Mesothelial cell of epicardium (in vitro differentiated cells): ENCODE measurements at regions not wholly inside any gene's neighbourhood (a gene's known extent, or its start where the extent isn't known, plus 50 kb on each side); places are given as distances from the start of the nearest gene placed in this dataset.

Experiments used
- DNase-seq, 2 experiments: peaks; one replicate each; pipeline ENCODE4 v3.0.0; 2021; ENCODE audit warnings: low spot score in 2 of 2; ENCODE audit not compliant: unreplicated experiment in 2 of 2
- H3K27ac Mint-ChIP-seq: 2 replicates; pipeline ENCODE4 v1.8.0; 2021; ENCODE audit warnings: mixed read lengths
- H3K27me3 Mint-ChIP-seq: 2 replicates; pipeline ENCODE4 v1.8.0; 2021; ENCODE audit warnings: low read depth, mixed read lengths
- H3K36me3 Mint-ChIP-seq: 2 replicates; pipeline ENCODE4 v1.8.0; 2021; ENCODE audit warnings: mixed read lengths
- H3K4me1 Mint-ChIP-seq: 2 replicates; pipeline ENCODE4 v1.8.0; 2021; ENCODE audit warnings: mixed read lengths
- H3K4me3 Mint-ChIP-seq: 2 replicates; pipeline ENCODE4 v1.8.0; 2021; ENCODE audit warnings: mild to moderate bottlenecking, moderate library complexity, mixed read lengths
- H3K9me3 Mint-ChIP-seq: 2 replicates; pipeline ENCODE4 v1.8.0; 2021; ENCODE audit warnings: mixed read lengths
- CTCF ChIP-seq: fragments of 200-600 bp; sonication (generic); IDR thresholded peaks from one replicate; pipeline ENCODE4 v1.5.0; 2021; ENCODE audit warnings: antibody characterized with exemption; ENCODE audit not compliant: unreplicated experiment

GRCh38 chr2:153354377-153354776 lies 124.2 kb downstream of the RPRM start:
- H3K4me3 Mint-ChIP-seq, result no peak overlapping the region
- peak overlapping the region; percentile 51 for H3K27ac Mint-ChIP-seq
- TF ChIP-seq CTCF, result no peak
- DNase-seq, result no peak
- H3K27me3 Mint-ChIP-seq, result no peaks in the 10 kb centered on the region
- H3K9me3 Mint-ChIP-seq, result peaks cover 20% of the 10 kb centered on the region
- peaks cover 14% of the 10 kb centered on the region for H3K4me1 Mint-ChIP-seq
- H3K36me3 Mint-ChIP-seq, result no peaks in the 10 kb centered on the region

- Mint-ChIP-seq H3K27ac (no peak overlapping the region), H3K4me1 (peaks cover 12% of the 10 kb centered on the region), H3K4me3 (no peak overlapping the region), H3K36me3 (no peaks in the 10 kb centered on the region), H3K9me3 (peaks cover 20% of the 10 kb centered on the region), H3K27me3 (no peaks in the 10 kb centered on the region)
- no peak for TF ChIP-seq CTCF
- DNase-seq, result no peak
These were observed 129.0 kb downstream of the RPRM start for GRCh38 chr2:153349603-153350002.

- no peak for TF ChIP-seq CTCF
- Mint-ChIP-seq H3K27me3 (no peaks in the 10 kb centered on the region), H3K4me1 (no peaks in the 10 kb centered on the region), H3K4me3 (no peak overlapping the region), H3K27ac (no peak overlapping the region), H3K36me3 (no peaks in the 10 kb centered on the region), H3K9me3 (peaks cover 20% of the 10 kb centered on the region)
- DNase-seq, result no peak
These were observed 130.6 kb downstream of the RPRM start for GRCh38 chr2:153347818-153348495.

- Mint-ChIP-seq H3K4me3 (no peak overlapping the region), H3K27ac (no peak overlapping the region), H3K9me3 (peaks cover 24% of the 10 kb centered on the region), H3K4me1 (no peaks in the 10 kb centered on the region), H3K27me3 (no peaks in the 10 kb centered on the region), H3K36me3 (no peaks in the 10 kb centered on the region)
- DNase-seq, result no peak
- TF ChIP-seq CTCF, result no peak
These were observed 157.7 kb downstream of the RPRM start for GRCh38 chr2:153320879-153321278.

- Mint-ChIP-seq H3K4me1 (peaks cover 9% of the 10 kb centered on the region), H3K36me3 (no peaks in the 10 kb centered on the region), H3K9me3 (peaks cover 7% of the 10 kb centered on the region), H3K4me3 (no peak overlapping the region), H3K27me3 (no peaks in the 10 kb centered on the region), H3K27ac (no peak overlapping the region)
- no peak for TF ChIP-seq CTCF
- no peak for DNase-seq
These were observed 167.1 kb downstream of the RPRM start for GRCh38 chr2:153311432-153311831.

- Mint-ChIP-seq H3K27ac (no peak overlapping the region), H3K4me3 (no peak overlapping the region), H3K36me3 (no peaks in the 10 kb centered on the region), H3K27me3 (no peaks in the 10 kb centered on the region), H3K4me1 (peaks cover 9% of the 10 kb centered on the region), H3K9me3 (peaks cover 5% of the 10 kb centered on the region)
- no peak for DNase-seq
- no peak for TF ChIP-seq CTCF
These were observed 170.1 kb downstream of the RPRM start for GRCh38 chr2:153308466-153308865.
